Endothelial cell of umbilical vein (primary cell): ENCODE measurements at regions not wholly inside any gene's neighbourhood (a gene's known extent, or its start where the extent isn't known, plus 50 kb on each side); places are given as distances from the start of the nearest gene placed in this dataset.

Experiments used
- BruUV-seq: library from RNA; stranded (reverse); fragments of 400-500 nt; replicated peaks from 2 replicates; lab custom pipeline; 2021; lab: Mats Ljungman, UMichigan
- CTCF ChIA-PET: fragments of 300-600, 350-600 bp; sonication (Branson Sonifier 250); formaldehyde crosslinking; loops from one replicate; lab custom pipeline; 2021; ENCODE audit warnings: antibody characterized with exemption, inconsistent platforms; lab: Charles Lee
- POLR2A ChIA-PET: fragments of 300-600, 350-600 bp; sonication (Branson Sonifier 250); formaldehyde crosslinking; loops from one replicate; lab custom pipeline; 2021; ENCODE audit warnings: antibody characterized with exemption, inconsistent platforms; lab: Charles Lee
- DNase-seq: peaks from one replicate; pipeline ENCODE4 v3.0.0-alpha.2; 2011; ENCODE audit warnings: low read depth, low spot score
- FAIRE-seq: peaks from 2 replicates; lab custom pipeline; 2011; peaks lifted over from hg19 to GRCh38; lab: Jason Lieb, UNC
- H2AFZ ChIP-seq: 2 replicates; pipeline ENCODE4 v1.6.0; 2012; ENCODE audit warnings: low read depth, low read length, control low read depth, inconsistent platforms
- H3K27ac ChIP-seq: 2 replicates; pipeline ENCODE4 v1.5.1; 2011; ENCODE audit warnings: low read depth, mild to moderate bottlenecking, control low read depth, low read length, moderate library complexity; ENCODE audit not compliant: insufficient read depth
- H3K27me3 ChIP-seq, 2 experiments: 2 replicates each; pipeline versions ENCODE4 v1.6.0 to v1.6.1; 2011; ENCODE audit warnings: low read length in 2 of 2, mixed read lengths in 1 of 2; ENCODE audit not compliant: control insufficient read depth in 2 of 2, insufficient read depth in 2 of 2
- H3K36me3 ChIP-seq, 2 experiments: 2 replicates in 1 of 2; 3 replicates in 1 of 2; pipeline ENCODE4 v1.5.1; 2011; ENCODE audit warnings: low read length in 2 of 2, mild to moderate bottlenecking in 1 of 2, moderate library complexity in 1 of 2; ENCODE audit not compliant: control insufficient read depth in 2 of 2, insufficient read depth in 2 of 2; ENCODE audit errors: extremely low read depth in 1 of 2
- H3K4me1 ChIP-seq: 3 replicates; pipeline ENCODE4 v1.5.1; 2011; ENCODE audit warnings: mild to moderate bottlenecking, low read length; ENCODE audit not compliant: control insufficient read depth, insufficient read depth; ENCODE audit errors: extremely low read depth
- H3K4me2 ChIP-seq: 2 replicates; pipeline ENCODE4 v1.6.1; 2011; ENCODE audit warnings: low read length, control low read depth, mixed read lengths; ENCODE audit not compliant: insufficient read depth
- H3K4me3 ChIP-seq, 3 experiments: fragments of 200-600 bp in 1 of 3; sonication (generic), shearing (Covaris generic) in 1 of 3; replicated peaks in 1 of 3; 2 replicates each; pipeline ENCODE4 v1.5.1; 2011 to 2016; ENCODE audit warnings: control low read depth in 3 of 3, low read length in 3 of 3, mild to moderate bottlenecking in 2 of 3, inconsistent platforms in 1 of 3, low read depth in 1 of 3, moderate library complexity in 1 of 3; ENCODE audit not compliant: insufficient read depth in 1 of 3
- H3K79me2 ChIP-seq: 2 replicates; pipeline ENCODE4 v1.6.0; 2012; ENCODE audit warnings: low read length, inconsistent platforms; ENCODE audit not compliant: control insufficient read depth, insufficient read depth
- H3K9ac ChIP-seq: replicated peaks from 2 replicates; pipeline ENCODE3; 2011; ENCODE audit warnings: low read length, control low read depth; ENCODE audit not compliant: insufficient read depth; ENCODE audit errors: extremely low read depth
- H3K9me1 ChIP-seq: replicated peaks from 3 replicates; pipeline ENCODE4 v1.6.0; 2011; ENCODE audit warnings: mild to moderate bottlenecking, low read length; ENCODE audit not compliant: control insufficient read depth, insufficient read depth; ENCODE audit errors: extremely low read depth
- H3K9me3 ChIP-seq: replicated peaks from 2 replicates; pipeline ENCODE4 v1.5.1; 2012; ENCODE audit warnings: low read length, inconsistent platforms; ENCODE audit not compliant: control insufficient read depth, insufficient read depth
- H4K20me1 ChIP-seq: replicated peaks from 2 replicates; pipeline ENCODE3; 2011; ENCODE audit warnings: mild to moderate bottlenecking, low read length; ENCODE audit not compliant: control insufficient read depth, insufficient read depth; ENCODE audit errors: extremely low read depth
- JUN ChIP-seq: IDR thresholded peaks from 2 replicates; pipeline ENCODE4 v1.6.1; 2011; ENCODE audit warnings: borderline replicate concordance, low read depth; ENCODE audit not compliant: insufficient read length, insufficient read depth
- POLR2AphosphoS5 ChIP-seq: IDR thresholded peaks from 2 replicates; pipeline ENCODE4 v1.6.1; 2012; ENCODE audit warnings: low read depth, mild to moderate bottlenecking, control low read depth, low read length, moderate library complexity; ENCODE audit not compliant: insufficient read depth
- dilution Hi-C: fragments of 300-500 bp; cut with MboI; formaldehyde crosslinking; loops from one replicate; pipeline ENCODE4 v1.15.0; 2019; ENCODE audit warnings: low sequenced_read_pairs; ENCODE audit not compliant: extremely low pct_ligation_motif_present
- intact Hi-C: fragments of 100-400 bp; cut with micrococcal nuclease; formaldehyde crosslinking; loops from one replicate; pipeline ENCODE4 v1.10.0; 2022
- TF ChIP-seq, protein P1 (sequence below), 2 donors: IDR thresholded peaks; 1 replicate in 1 of 2; 2 replicates in 1 of 2; pipeline ENCODE4 v1.5.1; 2011; ENCODE audit warnings: low read length in 2 of 2, mild to moderate bottlenecking in 2 of 2, moderate library complexity in 2 of 2, control low read depth in 1 of 2, inconsistent platforms in 1 of 2, low read depth in 1 of 2; ENCODE audit not compliant: insufficient read depth in 1 of 2; ENCODE audit errors: extremely low read depth in 1 of 2

DNA sequence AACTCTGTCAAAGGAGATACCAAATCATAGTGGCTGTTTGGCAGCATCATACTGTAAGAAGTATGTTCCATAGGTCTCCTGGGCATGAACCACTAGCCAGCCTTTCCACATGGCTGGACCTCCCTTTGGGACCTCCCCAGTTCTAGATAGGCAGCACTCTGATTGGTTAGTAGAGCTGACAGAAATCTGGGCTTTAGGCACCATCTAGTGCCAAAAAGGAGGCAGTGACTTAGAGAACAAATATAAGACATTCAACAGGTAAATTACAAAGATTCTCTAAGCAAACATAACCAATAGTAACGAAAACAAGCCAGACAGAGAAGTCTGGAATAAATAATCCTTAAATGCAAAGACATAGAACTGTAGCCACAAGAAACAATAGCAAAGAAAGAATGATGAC, 148.0 kb upstream of the PDE3A start:
- no TSS peak for BruUV-seq
- H3K27me3 ChIP-seq: no peaks in the 10 kb centered on the region
- no peaks in the 10 kb centered on the region for H3K9me3 ChIP-seq
- peak overlapping the region; percentile 24 for H2AFZ ChIP-seq
- H3K36me3 ChIP-seq: no peaks in the 10 kb centered on the region
- no peak overlapping the region for H3K4me3 ChIP-seq
- H3K27ac ChIP-seq: no peak overlapping the region
- POLR2A ChIA-PET: no interaction called here
- H3K9me1 ChIP-seq: no peaks in the 10 kb centered on the region
- TF ChIP-seq, protein P1, sequence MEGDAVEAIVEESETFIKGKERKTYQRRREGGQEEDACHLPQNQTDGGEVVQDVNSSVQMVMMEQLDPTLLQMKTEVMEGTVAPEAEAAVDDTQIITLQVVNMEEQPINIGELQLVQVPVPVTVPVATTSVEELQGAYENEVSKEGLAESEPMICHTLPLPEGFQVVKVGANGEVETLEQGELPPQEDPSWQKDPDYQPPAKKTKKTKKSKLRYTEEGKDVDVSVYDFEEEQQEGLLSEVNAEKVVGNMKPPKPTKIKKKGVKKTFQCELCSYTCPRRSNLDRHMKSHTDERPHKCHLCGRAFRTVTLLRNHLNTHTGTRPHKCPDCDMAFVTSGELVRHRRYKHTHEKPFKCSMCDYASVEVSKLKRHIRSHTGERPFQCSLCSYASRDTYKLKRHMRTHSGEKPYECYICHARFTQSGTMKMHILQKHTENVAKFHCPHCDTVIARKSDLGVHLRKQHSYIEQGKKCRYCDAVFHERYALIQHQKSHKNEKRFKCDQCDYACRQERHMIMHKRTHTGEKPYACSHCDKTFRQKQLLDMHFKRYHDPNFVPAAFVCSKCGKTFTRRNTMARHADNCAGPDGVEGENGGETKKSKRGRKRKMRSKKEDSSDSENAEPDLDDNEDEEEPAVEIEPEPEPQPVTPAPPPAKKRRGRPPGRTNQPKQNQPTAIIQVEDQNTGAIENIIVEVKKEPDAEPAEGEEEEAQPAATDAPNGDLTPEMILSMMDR (IDR thresholded peaks at IDR 0.05; ENCODE audit: extremely low read depth in 1 of 2, insufficient read depth in 1 of 2, low read depth in 1 of 2, low read length in 2 of 2): peak; percentile 26 to 30
- TF ChIP-seq JUN: no peak
- no peaks in the 10 kb centered on the region for H3K4me1 ChIP-seq
- intact Hi-C loops: loop anchor here (1.0 to 5.0 kb wide), 5 partner anchors 305 to 712 kb away; no protein-coding TSS in a partner anchor
- DNase-seq: peak; percentile 61
- no peak overlapping the region for H3K9ac ChIP-seq
- H4K20me1 ChIP-seq: no peaks in the 10 kb centered on the region
- no peak for FAIRE-seq
- no peak overlapping the region for H3K4me2 ChIP-seq
- CTCF ChIA-PET: interaction anchor here (0.9 to 4.5 kb wide), 12 partner anchors 26 to 645 kb away, joined by 3 to 79 read pairs (median 4); partner anchors contain the start of gene PDE3A
- dilution Hi-C loops: no loop called here
- H3K79me2 ChIP-seq: no peaks in the 10 kb centered on the region

DNA sequence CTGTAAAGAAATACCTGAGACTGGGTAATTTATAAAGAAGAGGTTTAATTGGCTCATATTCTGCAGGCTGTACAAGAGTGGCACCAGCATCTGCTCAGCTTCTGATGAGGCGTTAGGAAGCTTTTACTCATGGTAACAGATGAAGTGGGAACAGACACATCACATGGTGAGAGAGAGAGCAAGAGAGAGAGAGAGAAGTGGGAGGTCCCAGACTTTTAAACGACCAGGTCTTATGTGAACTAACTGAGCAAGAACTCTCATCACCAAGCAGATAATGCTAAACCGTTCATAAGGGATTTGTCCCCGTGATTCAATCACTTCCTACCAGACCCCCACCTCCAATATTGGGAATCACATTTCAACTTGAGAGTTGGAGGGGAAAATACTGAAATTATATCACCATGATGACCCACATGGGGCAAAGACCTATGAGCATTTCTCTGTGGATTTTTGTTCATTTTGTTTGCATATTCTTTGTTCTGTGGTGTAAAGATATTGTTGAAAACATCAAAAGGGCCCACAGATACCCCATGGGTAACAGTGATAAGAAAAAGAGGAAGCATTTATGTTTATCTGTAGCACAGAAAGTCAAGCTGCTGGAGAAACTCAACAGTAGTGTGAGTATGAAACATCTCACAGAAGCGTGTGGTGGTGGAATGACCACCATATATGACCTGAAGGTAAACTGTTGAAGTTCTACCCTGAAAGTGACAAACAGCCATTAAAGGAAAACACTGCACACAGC, 135.2 kb upstream of the PDE3A start:
- no peaks in the 10 kb centered on the region for H4K20me1 ChIP-seq
- dilution Hi-C loops: no loop called here
- H2AFZ ChIP-seq: no peak overlapping the region
- H3K4me3 ChIP-seq: no peak overlapping the region
- no peaks in the 10 kb centered on the region for H3K36me3 ChIP-seq
- H3K27ac ChIP-seq: no peak overlapping the region
- DNase-seq (no peak), FAIRE-seq (no peak)
- no peaks in the 10 kb centered on the region for H3K4me1 ChIP-seq
- intact Hi-C loops: no loop called here
- no TSS peak for BruUV-seq
- H3K9ac ChIP-seq: no peak overlapping the region
- no peak for TF ChIP-seq POLR2AphosphoS5
- ChIA-PET CTCF (no interaction called here), POLR2A (no interaction called here)
- H3K9me1 ChIP-seq: no peaks in the 10 kb centered on the region
- no peaks in the 10 kb centered on the region for H3K27me3 ChIP-seq
- no peaks in the 10 kb centered on the region for H3K79me2 ChIP-seq
- no peaks in the 10 kb centered on the region for H3K9me3 ChIP-seq
- no peak overlapping the region for H3K4me2 ChIP-seq
